Calu3 (cell line): ENCODE measurements at regions not wholly inside any gene's neighbourhood (a gene's known extent, or its start where the extent isn't known, plus 50 kb on each side); places are given as distances from the start of the nearest gene placed in this dataset.

Source experiments
- BruUV-seq: library from RNA; stranded (reverse); fragments of 400-500 nt; replicated peaks from 2 replicates; lab custom pipeline; 2021; lab: Mats Ljungman, UMichigan
- CTCF ChIA-PET: fragments of 300-600 bp; sonication (Branson Sonifier 250); formaldehyde crosslinking; loops from one replicate; lab custom pipeline; 2022; ENCODE audit warnings: antibody characterized with exemption; lab: Charles Lee
- DNase-seq: peaks from one replicate; pipeline ENCODE4 v3.0.0; 2022
- H3K27ac Mint-ChIP-seq: one replicate; pipeline ENCODE4 v1.8.0; 2022; ENCODE audit warnings: mixed read lengths; ENCODE audit not compliant: unreplicated experiment
- H3K27me3 Mint-ChIP-seq: one replicate; pipeline ENCODE4 v1.8.0; 2022; ENCODE audit warnings: mixed read lengths; ENCODE audit not compliant: unreplicated experiment
- H3K36me3 Mint-ChIP-seq: one replicate; pipeline ENCODE4 v1.8.0; 2022; ENCODE audit warnings: mild to moderate bottlenecking, moderate library complexity, mixed read lengths; ENCODE audit not compliant: insufficient read depth, unreplicated experiment
- H3K4me1 Mint-ChIP-seq: one replicate; pipeline ENCODE4 v1.8.0; 2022; ENCODE audit warnings: mild to moderate bottlenecking, low read depth, mixed read lengths; ENCODE audit not compliant: unreplicated experiment
- H3K4me3 Mint-ChIP-seq: one replicate; pipeline ENCODE4 v1.8.0; 2022; ENCODE audit warnings: mild to moderate bottlenecking, low read depth, moderate library complexity, mixed read lengths; ENCODE audit not compliant: unreplicated experiment
- H3K9me3 Mint-ChIP-seq: one replicate; pipeline ENCODE4 v1.8.0; 2022; ENCODE audit warnings: low read depth, mixed read lengths; ENCODE audit not compliant: unreplicated experiment
- intact Hi-C: fragments of 100-400 bp; cut with micrococcal nuclease; formaldehyde crosslinking; loops from one replicate; pipeline ENCODE4 v1.10.0; 2022; ENCODE audit not compliant: unreplicated experiment
- TF ChIP-seq, protein P1 (sequence below): fragments of 200-600 bp; IDR thresholded peaks from one replicate; pipeline ENCODE4 v1.8.0; 2022; ENCODE audit warnings: antibody characterized with exemption; ENCODE audit not compliant: unreplicated experiment

DNA sequence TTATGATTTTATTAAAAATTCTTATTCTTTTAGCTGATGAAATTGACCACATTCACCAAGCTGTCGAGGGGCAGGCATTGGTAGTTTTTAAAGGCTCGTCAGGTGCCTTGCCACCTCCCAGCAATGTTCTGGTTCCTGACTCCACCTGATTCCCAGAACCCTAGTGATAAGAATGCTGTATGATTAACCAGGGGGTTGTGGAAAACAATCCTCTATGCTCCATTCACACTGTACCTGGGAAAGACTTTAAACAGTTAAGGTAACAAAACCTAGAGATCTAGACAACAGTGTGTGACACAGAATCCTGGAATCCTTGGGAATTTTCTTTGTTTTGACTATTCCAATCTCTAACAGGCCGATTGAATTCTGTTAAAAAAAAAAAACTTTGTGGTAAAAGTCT is 165.7 kb upstream of the OLIG3 start:
- Mint-ChIP-seq H3K27me3 (no peaks in the 10 kb centered on the region), H3K4me3 (no peak overlapping the region), H3K27ac (no peak overlapping the region), H3K4me1 (peaks cover 15% of the 10 kb centered on the region), H3K9me3 (no peaks in the 10 kb centered on the region), H3K36me3 (no peaks in the 10 kb centered on the region)
- TF ChIP-seq, protein P1, sequence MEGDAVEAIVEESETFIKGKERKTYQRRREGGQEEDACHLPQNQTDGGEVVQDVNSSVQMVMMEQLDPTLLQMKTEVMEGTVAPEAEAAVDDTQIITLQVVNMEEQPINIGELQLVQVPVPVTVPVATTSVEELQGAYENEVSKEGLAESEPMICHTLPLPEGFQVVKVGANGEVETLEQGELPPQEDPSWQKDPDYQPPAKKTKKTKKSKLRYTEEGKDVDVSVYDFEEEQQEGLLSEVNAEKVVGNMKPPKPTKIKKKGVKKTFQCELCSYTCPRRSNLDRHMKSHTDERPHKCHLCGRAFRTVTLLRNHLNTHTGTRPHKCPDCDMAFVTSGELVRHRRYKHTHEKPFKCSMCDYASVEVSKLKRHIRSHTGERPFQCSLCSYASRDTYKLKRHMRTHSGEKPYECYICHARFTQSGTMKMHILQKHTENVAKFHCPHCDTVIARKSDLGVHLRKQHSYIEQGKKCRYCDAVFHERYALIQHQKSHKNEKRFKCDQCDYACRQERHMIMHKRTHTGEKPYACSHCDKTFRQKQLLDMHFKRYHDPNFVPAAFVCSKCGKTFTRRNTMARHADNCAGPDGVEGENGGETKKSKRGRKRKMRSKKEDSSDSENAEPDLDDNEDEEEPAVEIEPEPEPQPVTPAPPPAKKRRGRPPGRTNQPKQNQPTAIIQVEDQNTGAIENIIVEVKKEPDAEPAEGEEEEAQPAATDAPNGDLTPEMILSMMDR, result no peak
- CTCF ChIA-PET, result no interaction called here
- intact Hi-C loops, result no loop called here
- DNase-seq, result no peak
- no TSS peak for BruUV-seq

DNA sequence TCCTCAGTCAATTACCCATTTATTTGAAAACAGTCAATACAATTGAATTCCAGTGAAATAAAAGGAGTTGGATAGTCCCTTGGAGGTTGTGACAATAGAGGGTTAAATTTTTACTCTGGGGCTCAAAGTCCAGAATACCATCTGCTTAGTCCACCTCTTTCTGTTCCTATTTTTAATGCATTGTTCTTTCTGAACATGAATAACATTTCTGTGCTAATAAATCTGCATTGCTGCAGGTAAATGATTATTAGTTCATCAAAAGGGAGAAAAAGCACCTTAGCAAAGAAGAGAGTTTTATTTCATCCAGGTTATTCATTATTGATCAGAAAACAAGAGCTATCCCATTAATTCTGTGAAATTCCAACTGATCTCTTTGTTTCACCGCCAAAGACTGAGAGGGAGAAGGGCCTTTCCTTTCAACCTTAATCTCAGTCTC is 166.1 kb upstream of the OLIG3 start:
- no peaks in the 10 kb centered on the region for H3K36me3 Mint-ChIP-seq
- intact Hi-C loops, result no loop called here
- TF ChIP-seq, protein P1, result no peak

DNA sequence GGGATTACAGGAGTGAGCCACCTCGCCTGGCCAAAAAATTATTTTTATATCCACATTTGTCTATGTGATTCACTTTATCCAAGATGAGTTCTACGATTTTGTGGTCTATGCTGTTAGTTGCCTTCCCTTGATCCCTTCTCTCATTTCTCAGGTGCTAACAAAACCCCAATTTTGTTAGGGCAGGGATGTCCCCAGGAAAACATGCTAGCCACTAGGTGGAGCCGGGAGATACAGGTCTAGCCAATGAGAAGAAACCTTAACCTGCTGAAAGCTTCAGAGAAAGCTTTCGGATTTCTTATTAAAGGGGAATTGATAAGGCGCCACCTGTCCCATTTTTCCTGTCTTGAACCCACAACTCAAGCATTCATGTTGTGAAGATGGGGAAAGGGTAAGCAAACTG is 167.4 kb upstream of the OLIG3 start:
- DNase-seq, result peak; percentile 20
- CTCF ChIA-PET, result interaction anchor here (0.5 kb wide), 1 partner anchor 1013 kb away, joined by 3 read pairs; no protein-coding TSS in a partner anchor

More for the DNA sequence above, 166.1 kb upstream of the OLIG3 start:
- Mint-ChIP-seq H3K27me3 (no peaks in the 10 kb centered on the region), H3K4me3 (no peak overlapping the region), H3K9me3 (no peaks in the 10 kb centered on the region), H3K4me1 (peaks cover 15% of the 10 kb centered on the region), H3K27ac (no peak overlapping the region)
- no peak for DNase-seq
- no TSS peak for BruUV-seq
- CTCF ChIA-PET, result no interaction called here

DNA sequence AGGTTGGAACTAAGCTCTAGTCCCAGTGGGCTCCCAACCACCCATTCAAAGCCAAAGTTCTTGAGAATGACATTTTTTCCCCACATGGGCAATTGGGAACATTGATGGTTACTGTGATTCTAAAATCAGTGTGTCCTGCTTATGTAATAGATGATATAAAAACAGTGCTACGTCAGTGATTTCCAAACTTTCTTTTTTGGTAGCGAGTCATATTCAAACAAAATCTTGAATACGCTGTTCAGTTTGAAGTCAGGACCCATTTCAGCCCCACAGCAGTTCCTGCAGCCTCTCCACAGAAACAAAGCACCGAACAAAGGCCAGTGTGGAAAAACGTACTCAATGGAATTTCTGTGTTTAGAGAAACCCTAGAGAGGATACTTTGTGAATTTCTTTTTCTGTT is 170.0 kb upstream of the OLIG3 start:
- TF ChIP-seq, protein P1, result no peak
- BruUV-seq, result no TSS peak
- no peak overlapping the region for H3K27ac Mint-ChIP-seq
- CTCF ChIA-PET, result no interaction called here
- DNase-seq, result no peak
- H3K9me3 Mint-ChIP-seq, result no peaks in the 10 kb centered on the region
- H3K36me3 Mint-ChIP-seq, result no peaks in the 10 kb centered on the region
- intact Hi-C loops, result no loop called here
- H3K4me3 Mint-ChIP-seq, result no peak overlapping the region
- H3K4me1 Mint-ChIP-seq, result no peaks in the 10 kb centered on the region
- no peaks in the 10 kb centered on the region for H3K27me3 Mint-ChIP-seq

More for the DNA sequence above, 167.4 kb upstream of the OLIG3 start:
- Mint-ChIP-seq H3K4me1 (peaks cover 15% of the 10 kb centered on the region), H3K27me3 (no peaks in the 10 kb centered on the region), H3K27ac (no peak overlapping the region), H3K36me3 (no peaks in the 10 kb centered on the region), H3K4me3 (no peak overlapping the region), H3K9me3 (no peaks in the 10 kb centered on the region)
- TF ChIP-seq, protein P1, result no peak
- intact Hi-C loops, result no loop called here
- BruUV-seq, result no TSS peak
